GM12891 (cell line): ENCODE measurements at regions not wholly inside any gene's neighbourhood (a gene's known extent, or its start where the extent isn't known, plus 50 kb on each side); places are given as distances from the start of the nearest gene placed in this dataset.

Experiments used
- DNase-seq: peaks from one replicate; pipeline ENCODE4 v3.0.0; 2011; ENCODE audit warnings: low spot score; ENCODE audit not compliant: insufficient read length
- FAIRE-seq: peaks from 2 replicates; lab custom pipeline; 2011; peaks lifted over from hg19 to GRCh38; lab: Jason Lieb, UNC
- PAX5 ChIP-seq: IDR thresholded peaks from 2 replicates; pipeline ENCODE4 v1.6.1; 2011; ENCODE audit warnings: low read length, moderate library complexity, mild to moderate bottlenecking; ENCODE audit not compliant: insufficient read depth, severe bottlenecking
- POLR2A ChIP-seq: IDR thresholded peaks from 2 replicates; pipeline ENCODE4 v1.6.1; 2011; ENCODE audit warnings: low read depth, low read length, control low read depth
- POLR2AphosphoS5 ChIP-seq: IDR thresholded peaks from 2 replicates; pipeline ENCODE4 v1.6.1; 2011; ENCODE audit warnings: low read depth, low read length, control low read depth
- POU2F2 ChIP-seq: IDR thresholded peaks from 2 replicates; pipeline ENCODE4 v1.6.1; 2011; ENCODE audit warnings: low read depth, mild to moderate bottlenecking, control low read depth, low read length, moderate library complexity
- SPI1 ChIP-seq: IDR thresholded peaks from 2 replicates; pipeline ENCODE4 v1.6.1; 2011; ENCODE audit warnings: low read depth, low read length, control low read depth
- TAF1 ChIP-seq: IDR thresholded peaks from 2 replicates; pipeline ENCODE4 v1.6.1; 2011; ENCODE audit warnings: low read depth, low read length, control low read depth

DNA sequence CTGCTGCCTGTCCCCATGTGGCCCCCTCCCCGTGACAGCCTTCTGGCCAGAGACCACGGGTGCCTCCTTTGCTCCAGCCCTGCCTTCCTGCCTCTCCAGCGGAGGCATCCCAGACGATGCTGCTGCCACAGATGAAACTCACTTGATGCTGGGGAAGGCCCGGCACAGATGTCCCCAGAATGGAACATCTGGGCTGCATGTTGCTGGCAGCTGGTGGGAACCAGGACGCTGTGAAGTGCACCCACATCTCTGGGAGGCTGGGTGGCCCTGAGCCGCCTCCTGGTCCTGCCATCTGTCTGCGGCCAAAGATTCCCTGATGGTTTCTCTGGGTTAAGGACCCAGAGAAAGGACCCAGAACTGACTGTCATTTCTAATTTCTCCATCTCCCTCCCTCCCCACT, 51.9 kb upstream of the PTPRS start:
- TF ChIP-seq TAF1 (no peak), POU2F2 (no peak), SPI1 (no peak), PAX5 (no peak), POLR2AphosphoS5 (no peak), POLR2A (no peak)
- DNase-seq (no peak), FAIRE-seq (no peak)

DNA sequence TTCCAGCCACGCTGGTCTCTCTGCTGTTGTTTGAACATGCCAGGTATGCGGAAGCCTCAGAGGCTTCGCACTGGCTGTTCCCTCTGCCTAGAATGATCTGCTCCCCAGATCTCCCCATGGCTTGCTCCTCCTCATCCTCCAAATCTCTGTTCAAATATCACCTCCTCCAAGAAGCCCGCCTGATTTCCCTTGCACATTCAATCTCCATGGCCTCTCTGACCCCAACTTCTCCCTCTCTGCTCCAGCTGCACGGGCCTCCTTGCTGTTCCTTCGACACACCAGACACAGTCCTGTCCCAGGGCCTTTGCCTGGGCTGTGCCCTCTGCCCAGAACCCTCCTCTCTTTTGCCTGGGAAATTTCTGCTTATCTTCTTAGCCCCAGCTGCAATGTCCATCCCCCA, 52.5 kb upstream of the PTPRS start:
- DNase-seq: no peak
- no peak for TF ChIP-seq SPI1
- no peak for TF ChIP-seq POLR2AphosphoS5
- TF ChIP-seq POU2F2: no peak
- TF ChIP-seq POLR2A: no peak
- TF ChIP-seq TAF1: no peak
- TF ChIP-seq PAX5: no peak
- FAIRE-seq: no peak

DNA sequence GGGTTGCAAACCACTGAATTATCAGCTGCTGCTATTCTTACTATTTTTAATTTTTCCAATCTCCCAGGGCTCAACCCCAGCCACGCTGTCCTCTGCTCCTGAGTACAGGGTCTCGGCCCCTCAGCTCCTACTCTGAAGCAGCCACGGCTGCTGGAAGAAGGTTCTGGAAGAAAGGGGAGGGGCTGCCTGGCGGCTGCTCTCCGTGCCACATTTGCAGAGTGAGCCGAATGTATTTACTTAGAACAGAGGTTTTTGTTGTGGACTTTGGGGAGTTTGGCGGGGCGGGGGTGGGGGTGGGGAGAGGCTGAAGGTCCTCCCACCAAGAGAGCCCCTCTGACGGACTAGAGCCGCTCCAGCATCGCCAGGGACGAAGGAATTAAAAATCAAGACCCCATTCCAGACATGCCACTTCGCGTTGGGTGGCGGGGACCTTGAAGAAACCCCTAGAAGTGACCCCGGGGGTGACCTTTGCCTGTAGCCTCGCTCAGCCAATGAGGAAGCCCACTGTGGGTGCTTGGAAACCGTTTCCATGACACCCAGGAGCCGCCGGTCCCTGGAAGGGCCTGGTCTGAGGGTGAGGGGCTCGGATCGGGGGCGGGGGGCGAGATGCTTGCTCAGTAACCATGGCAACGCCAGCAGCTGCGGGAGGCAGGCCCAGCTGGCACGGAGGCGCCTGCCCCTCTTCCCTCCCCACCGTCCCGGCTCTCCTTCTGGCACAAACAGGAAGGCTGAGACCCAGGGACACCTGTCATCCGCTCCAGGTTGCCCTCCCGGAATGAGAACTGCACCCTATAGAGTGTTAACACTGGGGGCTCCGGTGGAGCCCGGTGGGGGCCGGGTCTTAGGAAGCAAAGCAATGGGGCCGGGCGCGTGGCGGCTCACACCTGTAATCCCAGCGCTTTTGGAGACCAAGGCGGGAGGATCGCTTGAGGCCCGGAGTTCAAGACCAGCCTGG, 54.2 kb upstream of the PTPRS start:
- TF ChIP-seq POLR2AphosphoS5 (no peak), TAF1 (no peak), POU2F2 (no peak), POLR2A (no peak), SPI1 (no peak), PAX5 (no peak)
- DNase-seq: no peak
- no peak for FAIRE-seq

DNA sequence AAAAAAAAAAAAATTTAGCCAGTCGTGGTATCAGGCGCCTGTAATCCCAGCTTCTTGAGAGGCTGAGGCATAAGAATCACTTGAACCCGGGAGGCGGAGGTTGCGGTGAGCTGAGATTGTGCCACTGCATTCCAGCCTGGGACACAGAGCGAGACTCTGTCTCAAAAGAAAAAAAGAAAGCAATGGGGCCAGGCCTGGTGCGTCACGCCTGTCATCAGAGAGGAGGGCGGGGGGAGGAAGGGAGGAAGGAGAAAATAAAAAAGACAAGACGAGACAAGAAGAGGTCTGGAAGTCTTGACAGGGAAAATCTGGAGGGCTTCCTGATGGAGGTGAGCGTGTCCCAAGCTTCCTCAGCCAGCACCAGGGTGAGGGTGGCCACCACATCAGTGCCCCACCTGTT, 54.9 kb upstream of the PTPRS start:
- DNase-seq: no peak
- TF ChIP-seq POLR2AphosphoS5 (no peak), POU2F2 (no peak), PAX5 (no peak), TAF1 (no peak), SPI1 (no peak)
- FAIRE-seq: no peak

DNA sequence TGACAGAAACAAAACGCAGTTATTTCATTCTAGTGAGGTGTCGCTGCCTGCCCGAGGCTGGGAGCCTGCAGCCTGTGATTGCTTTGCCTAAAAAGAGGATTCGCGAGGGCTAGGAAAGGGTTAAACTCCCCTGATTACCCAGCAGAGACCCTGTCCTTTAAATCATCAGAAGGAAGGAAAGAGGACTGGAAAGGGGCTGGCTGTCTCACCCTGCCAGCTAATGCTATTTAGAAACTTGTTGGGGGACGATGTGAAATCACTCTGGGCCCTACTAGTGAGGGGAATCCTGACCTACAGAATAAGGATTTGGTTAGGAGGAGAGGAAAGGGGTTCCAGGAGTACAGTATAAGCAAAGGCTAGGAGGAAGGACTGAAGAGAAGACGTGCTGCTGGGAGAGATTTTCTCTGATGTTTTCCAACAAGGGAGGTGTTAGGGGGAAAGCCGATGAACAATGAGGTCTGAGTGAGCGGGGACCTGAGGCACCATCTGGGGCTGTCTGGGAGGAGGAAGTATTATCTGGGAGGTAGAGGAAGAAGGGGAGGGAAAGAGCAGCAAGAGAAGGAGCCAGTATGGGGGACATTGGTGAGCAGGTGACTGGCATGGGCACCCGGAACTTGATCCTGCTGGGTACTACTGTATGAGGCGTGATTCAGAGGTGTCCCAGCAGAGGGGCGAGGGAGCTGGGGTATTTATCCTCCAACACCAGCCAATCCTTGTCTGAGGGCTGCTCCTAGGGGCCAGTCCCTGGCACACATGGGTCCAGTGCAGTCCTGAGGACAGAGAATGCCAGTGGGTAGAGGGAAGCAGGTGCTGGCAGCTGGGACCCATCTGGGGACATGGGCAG, 55.7 kb upstream of the PTPRS start:
- DNase-seq (no peak), FAIRE-seq (no peak)
- no peak for TF ChIP-seq TAF1
- no peak for TF ChIP-seq SPI1
- TF ChIP-seq POLR2AphosphoS5: no peak
- no peak for TF ChIP-seq POLR2A
- no peak for TF ChIP-seq PAX5
- no peak for TF ChIP-seq POU2F2

DNA sequence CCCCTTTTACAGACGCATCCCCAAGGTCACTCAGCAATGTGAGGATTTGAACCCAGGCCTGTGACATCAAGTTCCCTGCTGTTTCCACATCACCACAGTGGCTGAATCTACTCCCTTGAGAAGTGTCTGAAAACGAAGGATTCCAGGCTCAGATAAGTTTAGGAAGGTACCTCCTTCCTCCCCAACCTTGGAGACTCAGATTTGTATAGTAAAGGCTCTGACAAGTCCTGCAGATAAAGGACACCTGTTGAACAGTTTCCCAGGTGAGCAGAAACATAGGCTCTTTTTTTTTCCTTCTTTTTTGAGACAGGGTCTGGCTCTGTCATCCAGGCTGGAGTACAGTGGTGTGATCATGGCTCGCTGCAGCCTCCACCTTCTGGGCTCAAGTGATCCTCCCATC, 56.4 kb upstream of the PTPRS start:
- TF ChIP-seq POLR2A: no peak
- TF ChIP-seq POLR2AphosphoS5: no peak
- no peak for FAIRE-seq
- DNase-seq: no peak

DNA sequence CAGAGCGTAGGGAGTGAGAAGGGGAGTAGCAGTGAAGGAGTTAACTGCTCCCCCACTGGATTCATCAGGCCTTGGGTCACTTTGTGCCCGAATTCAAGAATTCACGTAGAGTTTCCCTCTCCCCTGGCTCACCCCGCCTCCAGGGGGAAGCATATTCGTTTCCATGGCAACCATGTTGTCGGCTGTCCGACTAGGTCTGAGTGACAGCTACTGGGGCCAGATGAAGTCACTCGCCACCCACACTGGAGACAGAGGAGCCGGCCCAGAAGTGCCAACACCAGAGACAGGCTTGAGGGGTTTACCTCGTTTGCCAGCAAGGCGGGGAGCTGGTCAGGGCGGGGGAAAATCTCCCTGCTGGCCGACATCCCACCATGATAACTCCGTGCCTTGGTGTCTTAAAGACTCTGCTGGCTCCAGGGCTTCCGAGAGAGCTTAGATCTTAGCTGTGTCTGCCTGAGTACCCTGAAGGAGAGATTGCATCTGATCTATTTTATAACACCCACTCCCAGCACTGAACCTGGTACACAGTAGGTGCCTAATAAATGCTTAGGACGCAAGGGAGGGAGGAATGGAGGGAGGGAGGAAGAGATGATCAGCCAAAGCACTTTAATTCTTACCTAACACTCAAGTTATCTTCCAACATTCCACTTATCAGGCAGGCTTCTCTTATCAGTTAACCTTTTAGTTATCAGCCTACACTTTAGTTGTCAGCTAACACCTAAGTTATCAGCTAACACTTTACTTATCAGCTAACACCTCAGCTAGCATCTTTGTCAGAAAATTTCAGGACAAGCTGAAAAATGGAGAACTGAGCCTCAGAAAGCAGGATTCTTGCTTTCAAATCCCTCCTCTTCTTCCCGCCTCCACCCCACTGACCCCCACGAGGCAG, 57.2 kb upstream of the ZNRF4 start:
- no peak for FAIRE-seq
- DNase-seq: peak; percentile 33
- TF ChIP-seq PAX5: no peak
- no peak for TF ChIP-seq SPI1
- no peak for TF ChIP-seq TAF1
- TF ChIP-seq POU2F2: no peak

DNA sequence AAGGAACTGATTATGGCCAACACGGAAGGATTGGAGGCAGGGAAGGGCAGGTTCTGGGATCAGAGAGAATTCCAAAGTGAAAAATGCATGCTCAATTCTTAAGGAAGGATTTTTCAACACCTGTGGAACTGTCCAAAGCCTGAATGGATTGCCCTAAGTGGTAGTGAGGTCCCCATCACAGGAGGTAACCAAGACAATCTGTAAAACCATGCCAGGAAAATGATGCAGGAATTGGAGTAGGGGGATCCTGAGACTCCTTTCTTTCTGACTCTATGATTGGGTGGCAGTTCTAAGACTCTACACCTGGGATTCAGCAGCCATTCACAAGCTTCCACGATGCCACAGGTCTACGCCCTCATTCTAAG, 56.5 kb upstream of the ZNRF4 start:
- no peak for FAIRE-seq
- no peak for TF ChIP-seq SPI1
- no peak for TF ChIP-seq POLR2AphosphoS5
- TF ChIP-seq TAF1: no peak
- TF ChIP-seq POU2F2: no peak
- no peak for TF ChIP-seq POLR2A
- no peak for TF ChIP-seq PAX5
- no peak for DNase-seq

DNA sequence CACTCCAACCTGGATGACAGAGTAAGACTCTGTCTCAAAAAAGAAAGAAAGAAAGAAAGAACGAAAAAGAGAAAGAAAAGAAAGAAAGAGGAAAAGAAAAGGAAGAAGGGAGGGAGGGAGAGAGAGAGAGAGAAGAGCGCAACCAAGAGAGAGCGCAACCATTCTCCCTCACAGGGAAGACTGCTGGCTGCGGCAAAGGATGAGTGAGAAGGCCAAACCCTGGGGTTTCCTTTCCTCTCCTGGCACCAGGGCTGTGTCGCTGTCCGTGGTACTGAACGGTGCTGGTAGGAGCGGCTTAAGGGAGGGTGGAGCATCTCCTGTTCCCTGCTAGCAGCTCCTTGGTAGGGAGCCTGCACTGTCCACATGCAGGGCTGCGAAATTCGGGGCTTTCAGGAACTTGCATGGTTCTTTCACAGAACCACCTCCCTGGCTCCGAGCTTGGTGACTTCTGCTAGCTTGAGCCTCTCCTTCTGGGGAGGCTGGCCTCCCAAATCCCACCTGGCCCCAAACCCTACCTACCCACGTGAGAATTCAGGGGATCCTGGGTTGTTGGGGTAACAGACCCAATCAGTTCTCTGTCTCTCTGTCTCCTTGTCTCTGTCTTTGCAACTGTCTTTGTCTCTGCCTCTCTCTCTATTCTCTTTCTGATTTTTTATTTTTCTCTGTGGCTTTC, 51.1 kb upstream of the ZNRF4 start:
- FAIRE-seq (no peak), DNase-seq (peak; percentile 53)
- TF ChIP-seq SPI1 (no peak), POLR2AphosphoS5 (no peak), TAF1 (no peak), PAX5 (no peak), POLR2A (no peak), POU2F2 (no peak)
